ENCODE measurements at regions not wholly inside any gene's neighbourhood (a gene's known extent, or its start where the extent isn't known, plus 50 kb on each side); places are given as distances from the start of the nearest gene placed in this dataset.

DNA sequence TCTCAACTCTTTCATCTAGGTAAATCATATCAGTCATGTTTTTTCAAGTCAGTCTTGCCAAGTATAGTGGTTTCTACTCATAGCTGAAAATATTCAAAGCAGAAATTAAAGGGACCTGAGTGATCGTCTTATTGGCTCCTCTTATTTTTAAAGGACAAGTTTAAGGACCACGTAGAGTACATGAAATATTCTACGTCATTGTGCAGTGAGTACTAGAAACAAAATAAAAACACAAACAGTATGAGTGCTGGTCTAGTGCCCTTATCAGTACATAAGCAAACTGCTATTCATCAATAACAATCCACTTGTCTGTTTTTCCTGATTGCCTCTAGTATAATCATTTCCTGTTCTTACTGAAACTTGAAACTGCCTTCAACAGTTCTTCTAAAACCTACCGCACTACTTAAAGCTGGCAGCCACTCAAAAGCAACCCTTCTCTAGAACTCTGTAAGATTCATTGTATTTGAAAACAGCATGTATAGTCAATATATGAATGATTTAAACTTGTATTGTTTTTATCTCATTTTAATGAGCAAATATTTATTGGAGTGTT, 853.7 kb downstream of the TAF11L14 start:
- TF ChIP-seq, protein P1, sequence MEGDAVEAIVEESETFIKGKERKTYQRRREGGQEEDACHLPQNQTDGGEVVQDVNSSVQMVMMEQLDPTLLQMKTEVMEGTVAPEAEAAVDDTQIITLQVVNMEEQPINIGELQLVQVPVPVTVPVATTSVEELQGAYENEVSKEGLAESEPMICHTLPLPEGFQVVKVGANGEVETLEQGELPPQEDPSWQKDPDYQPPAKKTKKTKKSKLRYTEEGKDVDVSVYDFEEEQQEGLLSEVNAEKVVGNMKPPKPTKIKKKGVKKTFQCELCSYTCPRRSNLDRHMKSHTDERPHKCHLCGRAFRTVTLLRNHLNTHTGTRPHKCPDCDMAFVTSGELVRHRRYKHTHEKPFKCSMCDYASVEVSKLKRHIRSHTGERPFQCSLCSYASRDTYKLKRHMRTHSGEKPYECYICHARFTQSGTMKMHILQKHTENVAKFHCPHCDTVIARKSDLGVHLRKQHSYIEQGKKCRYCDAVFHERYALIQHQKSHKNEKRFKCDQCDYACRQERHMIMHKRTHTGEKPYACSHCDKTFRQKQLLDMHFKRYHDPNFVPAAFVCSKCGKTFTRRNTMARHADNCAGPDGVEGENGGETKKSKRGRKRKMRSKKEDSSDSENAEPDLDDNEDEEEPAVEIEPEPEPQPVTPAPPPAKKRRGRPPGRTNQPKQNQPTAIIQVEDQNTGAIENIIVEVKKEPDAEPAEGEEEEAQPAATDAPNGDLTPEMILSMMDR (IDR thresholded peaks at IDR 0.05) = no peak
- no peak for TF ChIP-seq ZFX (IDR thresholded peaks at IDR 0.05; ENCODE audit: borderline replicate concordance)

Data from 22Rv1 (cell line).